GM23248 (cell line): ENCODE measurements at regions not wholly inside any gene's neighbourhood (a gene's known extent, or its start where the extent isn't known, plus 50 kb on each side); places are given as distances from the start of the nearest gene placed in this dataset.

ENCODE experiments used
- EZH2 ChIP-seq: fragments of 200-600 bp; sonication (generic); IDR thresholded peaks from 2 replicates; pipeline ENCODE4 v1.6.1; 2018; ENCODE audit warnings: antibody characterized with exemption, mild to moderate bottlenecking; ENCODE audit not compliant: insufficient read depth, poor library complexity, severe bottlenecking
- EZH2phosphoT487 ChIP-seq: fragments of 200-600 bp; sonication (generic); IDR thresholded peaks from 2 replicates; pipeline ENCODE4 v1.6.1; 2018; ENCODE audit warnings: antibody characterized with exemption, moderate library complexity, mild to moderate bottlenecking, low read depth; ENCODE audit not compliant: insufficient read depth

DNA sequence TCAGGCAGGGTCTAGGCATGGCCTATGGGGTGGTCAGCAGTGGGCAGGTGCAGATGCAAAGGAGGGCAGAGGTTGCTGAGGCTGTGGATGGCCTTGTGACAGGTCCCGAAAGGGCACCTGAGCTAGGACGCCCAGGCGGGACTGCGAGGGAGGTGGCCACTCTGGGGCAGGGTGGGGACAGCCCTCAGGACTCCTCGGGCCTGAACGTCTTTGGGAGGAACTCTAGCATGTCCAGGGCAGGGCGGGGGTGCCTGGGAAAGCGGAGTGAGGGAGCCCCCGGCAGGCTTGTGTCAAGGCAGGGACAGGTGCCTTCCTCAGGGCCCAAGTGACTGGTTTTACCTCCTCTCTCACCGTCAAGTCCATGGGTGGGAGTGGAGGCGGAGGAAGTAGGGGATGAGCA lies 125.4 kb upstream of the WNT4 start:
- TF ChIP-seq EZH2phosphoT487 (no peak), EZH2 (no peak)
